ENCODE measurements at regions not wholly inside any gene's neighbourhood (a gene's known extent, or its start where the extent isn't known, plus 50 kb on each side); places are given as distances from the start of the nearest gene placed in this dataset.

GRCh38 chr7:79730971-79731370 is 277.5 kb upstream of the MAGI2 start:
- no peaks in the 10 kb centered on the region for H3K27me3 ChIP-seq (ENCODE audit: control insufficient read depth in 1 of 2, insufficient read depth in 2 of 2, low read length in 2 of 2)
- 79 to 81% methylated on average over 4 of the region's 4 CpGs for WGBS, 2 donors
- no peak overlapping the region for H3K4me3 ChIP-seq (ENCODE audit: low read depth in 1 of 2, low read length in 2 of 2)
- no peaks in the 10 kb centered on the region for H3K4me1 ChIP-seq (ENCODE audit: control insufficient read depth in 2 of 2, insufficient read depth in 2 of 2, low read length in 1 of 2)
- peaks cover 0 to 4% of the 10 kb centered on the region in 2 donors for H3K9me3 ChIP-seq (ENCODE audit: control insufficient read depth in 2 of 2, insufficient read depth in 1 of 2, low read depth in 1 of 2, low read length in 1 of 2)
- H3K36me3 ChIP-seq (ENCODE audit: control insufficient read depth in 2 of 2, insufficient read depth in 2 of 2, low read length in 1 of 2), result no peaks in the 10 kb centered on the region
- H3K27ac ChIP-seq (ENCODE audit: low read depth in 2 of 2, low read length in 1 of 2), result no peak overlapping the region

DNA sequence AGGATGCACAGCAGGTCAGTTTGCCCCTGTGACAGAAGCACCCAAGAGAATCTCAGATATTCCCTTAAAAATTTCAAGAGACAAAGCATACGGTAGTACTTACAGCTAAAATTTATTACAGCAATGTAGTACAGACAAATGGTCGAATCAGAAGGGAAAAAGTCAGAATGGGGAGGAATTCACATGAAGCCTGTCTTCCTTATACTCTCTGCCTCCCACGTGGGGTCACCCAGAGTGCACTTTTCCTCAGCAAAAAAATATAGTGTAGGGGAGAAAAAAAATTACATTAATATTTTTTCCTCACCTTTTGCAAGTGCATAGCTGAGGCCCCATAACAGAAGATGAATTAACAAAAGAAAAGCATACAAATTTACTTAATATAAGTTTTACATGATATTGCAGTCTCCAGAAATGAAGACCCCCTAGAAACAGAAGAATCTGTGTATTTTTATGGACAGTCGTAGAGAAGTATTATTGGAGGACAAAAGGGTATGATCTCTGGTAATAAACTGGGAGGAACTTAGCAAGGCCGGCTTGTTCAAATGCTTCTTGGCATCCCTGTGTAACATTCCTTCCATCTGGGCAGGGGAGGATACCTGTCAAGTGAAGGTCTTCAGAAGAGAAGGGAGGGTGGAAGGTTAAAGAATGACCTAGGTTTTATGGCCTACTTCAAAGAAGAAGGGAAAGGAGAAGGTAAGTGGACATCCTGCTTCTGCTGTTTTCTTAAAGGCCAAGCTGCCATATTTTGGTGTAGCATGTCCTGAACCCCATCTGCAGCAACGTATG is 270.6 kb upstream of the MAGI2 start:
- Histone ChIP-seq H3K27me3 (ENCODE audit: control insufficient read depth in 1 of 2, insufficient read depth in 2 of 2, low read length in 2 of 2) (no peaks in the 10 kb centered on the region), H3K27ac (ENCODE audit: low read depth in 2 of 2, low read length in 1 of 2) (no peak overlapping the region), H3K36me3 (ENCODE audit: control insufficient read depth in 2 of 2, insufficient read depth in 2 of 2, low read length in 1 of 2) (no peaks in the 10 kb centered on the region), H3K4me1 (ENCODE audit: control insufficient read depth in 2 of 2, insufficient read depth in 2 of 2, low read length in 1 of 2) (no peaks in the 10 kb centered on the region), H3K9me3 (ENCODE audit: control insufficient read depth in 2 of 2, insufficient read depth in 1 of 2, low read depth in 1 of 2, low read length in 1 of 2) (no peaks in the 10 kb centered on the region), H3K4me3 (ENCODE audit: low read depth in 1 of 2, low read length in 2 of 2) (no peak overlapping the region)
- 43 to 59% methylated on average over 6 of the region's 6 CpGs for WGBS, 2 donors

GRCh38 chr7:79722217-79722616 is 268.8 kb upstream of the MAGI2 start:
- H3K9me3 ChIP-seq (ENCODE audit: control insufficient read depth in 2 of 2, insufficient read depth in 1 of 2, low read depth in 1 of 2, low read length in 1 of 2), result no peaks in the 10 kb centered on the region
- no peaks in the 10 kb centered on the region for H3K27me3 ChIP-seq (ENCODE audit: control insufficient read depth in 1 of 2, insufficient read depth in 2 of 2, low read length in 2 of 2)
- no peak overlapping the region for H3K27ac ChIP-seq (ENCODE audit: low read depth in 2 of 2, low read length in 1 of 2)
- no peaks in the 10 kb centered on the region for H3K36me3 ChIP-seq (ENCODE audit: control insufficient read depth in 2 of 2, insufficient read depth in 2 of 2, low read length in 1 of 2)
- no peak overlapping the region for H3K4me3 ChIP-seq (ENCODE audit: low read depth in 1 of 2, low read length in 2 of 2)
- no peaks in the 10 kb centered on the region for H3K4me1 ChIP-seq (ENCODE audit: control insufficient read depth in 2 of 2, insufficient read depth in 2 of 2, low read length in 1 of 2)

- Histone ChIP-seq H3K27me3 (ENCODE audit: control insufficient read depth in 1 of 2, insufficient read depth in 2 of 2, low read length in 2 of 2) (no peaks in the 10 kb centered on the region), H3K36me3 (ENCODE audit: control insufficient read depth in 2 of 2, insufficient read depth in 2 of 2, low read length in 1 of 2) (no peaks in the 10 kb centered on the region), H3K4me3 (ENCODE audit: low read depth in 1 of 2, low read length in 2 of 2) (no peak overlapping the region), H3K4me1 (ENCODE audit: control insufficient read depth in 2 of 2, insufficient read depth in 2 of 2, low read length in 1 of 2) (no peaks in the 10 kb centered on the region), H3K9me3 (ENCODE audit: control insufficient read depth in 2 of 2, insufficient read depth in 1 of 2, low read depth in 1 of 2, low read length in 1 of 2) (no peaks in the 10 kb centered on the region), H3K27ac (ENCODE audit: low read depth in 2 of 2, low read length in 1 of 2) (no peak overlapping the region)
- 88 to 90% methylated on average over 3 of the region's 3 CpGs for WGBS, 2 donors
These were observed 265.7 kb upstream of the MAGI2 start for GRCh38 chr7:79719216-79719615.

DNA sequence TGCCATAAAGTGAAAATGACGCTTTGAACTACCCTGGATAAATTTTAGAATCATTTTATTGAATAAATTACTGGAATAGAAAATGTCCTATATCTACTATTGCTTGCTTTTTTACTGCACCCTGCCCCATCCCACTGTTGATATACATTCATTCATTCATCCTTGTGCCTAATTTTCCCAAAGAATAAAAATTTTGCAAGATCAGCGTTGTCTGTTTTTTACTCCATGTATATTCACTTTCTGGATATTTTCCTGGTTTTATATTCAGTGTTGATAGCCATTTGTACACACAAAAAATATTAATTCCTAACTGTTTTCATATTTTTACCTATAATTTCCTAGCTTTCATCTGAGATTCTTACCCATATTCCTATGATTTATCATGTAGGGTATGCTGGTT is 262.9 kb upstream of the MAGI2 start:
- WGBS, 2 donors, result 78 to 87% methylated on average over 2 of the region's 2 CpGs
- Histone ChIP-seq H3K4me3 (ENCODE audit: low read depth in 1 of 2, low read length in 2 of 2) (no peak overlapping the region), H3K27me3 (ENCODE audit: control insufficient read depth in 1 of 2, insufficient read depth in 2 of 2, low read length in 2 of 2) (no peaks in the 10 kb centered on the region), H3K4me1 (ENCODE audit: control insufficient read depth in 2 of 2, insufficient read depth in 2 of 2, low read length in 1 of 2) (no peaks in the 10 kb centered on the region), H3K36me3 (ENCODE audit: control insufficient read depth in 2 of 2, insufficient read depth in 2 of 2, low read length in 1 of 2) (no peaks in the 10 kb centered on the region), H3K27ac (ENCODE audit: low read depth in 2 of 2, low read length in 1 of 2) (no peak overlapping the region), H3K9me3 (ENCODE audit: control insufficient read depth in 2 of 2, insufficient read depth in 1 of 2, low read depth in 1 of 2, low read length in 1 of 2) (no peaks in the 10 kb centered on the region)

DNA sequence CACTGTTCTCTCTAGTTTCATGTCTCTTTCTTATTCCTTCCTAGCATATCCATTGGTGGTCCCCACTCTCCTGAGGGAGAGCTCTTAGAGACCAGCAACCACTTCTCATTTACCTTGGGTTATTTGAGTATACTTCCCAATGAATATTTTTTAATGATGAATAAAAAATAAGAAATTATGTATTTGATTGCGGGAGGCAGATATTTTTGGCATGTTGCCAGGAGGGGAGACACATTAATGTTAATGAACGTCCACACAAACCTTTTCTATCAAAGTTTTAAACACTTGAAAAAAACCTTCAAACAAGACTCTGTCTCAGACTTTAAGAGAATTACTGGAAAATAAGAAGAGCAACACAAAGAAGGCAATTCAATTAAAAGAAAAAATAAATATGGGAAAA is 260.6 kb upstream of the MAGI2 start:
- no peaks in the 10 kb centered on the region for H3K9me3 ChIP-seq (ENCODE audit: control insufficient read depth in 2 of 2, insufficient read depth in 1 of 2, low read depth in 1 of 2, low read length in 1 of 2)
- no peaks in the 10 kb centered on the region for H3K27me3 ChIP-seq (ENCODE audit: control insufficient read depth in 1 of 2, insufficient read depth in 2 of 2, low read length in 2 of 2)
- H3K4me3 ChIP-seq (ENCODE audit: low read depth in 1 of 2, low read length in 2 of 2), result no peak overlapping the region
- H3K36me3 ChIP-seq (ENCODE audit: control insufficient read depth in 2 of 2, insufficient read depth in 2 of 2, low read length in 1 of 2), result no peaks in the 10 kb centered on the region
- no peak overlapping the region for H3K27ac ChIP-seq (ENCODE audit: low read depth in 2 of 2, low read length in 1 of 2)
- WGBS, 2 donors, result 62% methylated on average over 2 of the region's 2 CpGs
- no peaks in the 10 kb centered on the region for H3K4me1 ChIP-seq (ENCODE audit: control insufficient read depth in 2 of 2, insufficient read depth in 2 of 2, low read length in 1 of 2)

DNA sequence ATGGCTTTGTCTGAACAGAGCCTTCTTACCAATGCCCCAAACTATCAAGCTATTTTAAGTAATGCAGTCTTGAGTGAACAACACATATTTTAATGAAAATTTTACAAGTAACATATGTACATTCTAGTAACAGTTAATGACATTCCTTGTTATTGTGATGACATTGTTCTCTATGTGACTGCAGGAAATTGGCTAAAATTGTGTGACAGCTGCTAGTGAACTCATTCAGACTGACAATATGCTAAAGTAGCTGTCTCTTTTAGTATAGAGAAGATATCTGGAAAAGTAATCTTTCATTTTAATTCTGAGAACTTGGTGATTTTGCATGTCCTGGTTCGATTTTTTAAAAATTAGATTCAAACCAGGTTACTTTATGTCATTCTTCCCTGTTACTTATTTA is 259.8 kb upstream of the MAGI2 start:
- WGBS, 2 donors, result 40 to 49% methylated on average over 1 of the region's 1 CpG
- Histone ChIP-seq H3K4me1 (ENCODE audit: control insufficient read depth in 2 of 2, insufficient read depth in 2 of 2, low read length in 1 of 2) (no peaks in the 10 kb centered on the region), H3K27me3 (ENCODE audit: control insufficient read depth in 1 of 2, insufficient read depth in 2 of 2, low read length in 2 of 2) (no peaks in the 10 kb centered on the region)

GRCh38 chr7:79711660-79712059 is 258.2 kb upstream of the MAGI2 start:
- Histone ChIP-seq H3K27ac (ENCODE audit: low read depth in 2 of 2, low read length in 1 of 2) (no peak overlapping the region), H3K4me3 (ENCODE audit: low read depth in 1 of 2, low read length in 2 of 2) (no peak overlapping the region), H3K27me3 (ENCODE audit: control insufficient read depth in 1 of 2, insufficient read depth in 2 of 2, low read length in 2 of 2) (no peaks in the 10 kb centered on the region), H3K36me3 (ENCODE audit: control insufficient read depth in 2 of 2, insufficient read depth in 2 of 2, low read length in 1 of 2) (no peaks in the 10 kb centered on the region), H3K9me3 (ENCODE audit: control insufficient read depth in 2 of 2, insufficient read depth in 1 of 2, low read depth in 1 of 2, low read length in 1 of 2) (no peaks in the 10 kb centered on the region), H3K4me1 (ENCODE audit: control insufficient read depth in 2 of 2, insufficient read depth in 2 of 2, low read length in 1 of 2) (no peaks in the 10 kb centered on the region)
- WGBS, 2 donors, result 57 to 70% methylated on average over 4 of the region's 4 CpGs

More for the DNA sequence above, 259.8 kb upstream of the MAGI2 start:
- Histone ChIP-seq H3K27ac (ENCODE audit: low read depth in 2 of 2, low read length in 1 of 2) (no peak overlapping the region), H3K4me3 (ENCODE audit: low read depth in 1 of 2, low read length in 2 of 2) (no peak overlapping the region), H3K36me3 (ENCODE audit: control insufficient read depth in 2 of 2, insufficient read depth in 2 of 2, low read length in 1 of 2) (no peaks in the 10 kb centered on the region), H3K9me3 (ENCODE audit: control insufficient read depth in 2 of 2, insufficient read depth in 1 of 2, low read depth in 1 of 2, low read length in 1 of 2) (no peaks in the 10 kb centered on the region)

DNA sequence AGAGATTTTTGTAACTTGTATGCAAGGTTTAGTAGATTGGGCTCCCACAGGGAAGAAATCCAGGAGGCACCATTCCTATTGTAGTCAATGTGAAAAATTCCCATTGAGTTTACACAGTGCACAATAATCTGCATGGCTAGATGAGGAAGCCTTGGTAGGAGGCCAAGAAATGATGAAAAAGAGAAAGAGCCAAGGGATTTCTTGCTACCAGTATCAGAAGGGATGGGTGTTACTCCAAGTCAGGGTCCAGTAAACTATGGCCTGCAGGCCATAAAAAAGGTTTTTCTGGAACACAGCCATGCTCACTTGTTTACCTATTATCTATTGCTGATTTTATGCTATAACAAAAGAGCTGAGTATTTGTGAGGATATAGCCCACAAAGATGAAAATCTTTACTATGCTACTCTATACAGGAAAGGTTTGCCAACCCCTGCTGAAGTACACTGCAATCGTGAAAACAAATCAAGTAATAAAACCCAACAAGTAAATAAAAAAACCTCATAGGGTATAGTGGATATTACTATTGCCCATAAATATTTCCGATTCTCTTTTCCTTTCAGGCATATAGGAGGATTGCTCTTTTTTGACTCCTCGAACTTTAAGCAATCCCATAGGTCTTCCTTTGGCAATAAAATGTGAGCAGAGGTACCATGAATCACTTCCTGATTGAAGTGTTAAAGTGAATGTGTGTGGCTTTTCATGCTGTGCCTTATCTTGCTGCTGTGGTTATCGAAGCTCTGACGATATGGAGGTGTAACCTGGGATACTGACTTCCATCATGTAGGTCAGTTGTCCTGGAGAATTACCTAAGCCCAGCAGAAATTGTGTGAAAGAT is 256.3 kb upstream of the MAGI2 start:
- no peaks in the 10 kb centered on the region for H3K4me1 ChIP-seq (ENCODE audit: control insufficient read depth in 2 of 2, insufficient read depth in 2 of 2, low read length in 1 of 2)
- H3K4me3 ChIP-seq (ENCODE audit: low read depth in 1 of 2, low read length in 2 of 2), result no peak overlapping the region
- no peaks in the 10 kb centered on the region for H3K36me3 ChIP-seq (ENCODE audit: control insufficient read depth in 2 of 2, insufficient read depth in 2 of 2, low read length in 1 of 2)
- H3K9me3 ChIP-seq (ENCODE audit: control insufficient read depth in 2 of 2, insufficient read depth in 1 of 2, low read depth in 1 of 2, low read length in 1 of 2), result no peaks in the 10 kb centered on the region
- no peaks in the 10 kb centered on the region for H3K27me3 ChIP-seq (ENCODE audit: control insufficient read depth in 1 of 2, insufficient read depth in 2 of 2, low read length in 2 of 2)
- H3K27ac ChIP-seq (ENCODE audit: low read depth in 2 of 2, low read length in 1 of 2), result no peak overlapping the region
- 58 to 62% methylated on average over 5 of the region's 5 CpGs for WGBS, 2 donors
